ENCODE measurements at regions not wholly inside any gene's neighbourhood (a gene's known extent, or its start where the extent isn't known, plus 50 kb on each side); places are given as distances from the start of the nearest gene placed in this dataset.

DNA sequence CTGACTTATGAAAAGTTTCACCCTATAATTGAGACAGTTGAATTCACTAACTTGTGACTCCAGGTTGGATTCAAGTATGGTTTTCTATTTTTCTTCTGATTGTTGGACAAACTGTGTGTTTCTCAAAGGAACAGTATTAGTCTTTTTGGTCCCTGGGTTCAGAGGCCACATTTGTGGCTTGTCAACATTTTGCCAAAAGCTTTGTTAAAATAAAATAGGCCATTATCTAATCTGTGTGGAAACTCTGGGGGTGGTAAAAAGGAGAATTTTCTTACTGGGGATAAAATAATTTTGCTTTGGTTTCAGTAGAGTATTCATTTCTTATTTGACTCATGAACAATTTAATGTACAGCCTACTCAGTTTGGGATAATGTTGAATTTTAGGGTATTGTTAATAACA is 166.3 kb downstream of the TMEM167A start:
- Histone ChIP-seq H3K27ac (ENCODE audit: low read length) (no peak overlapping the region), H3K79me2 (ENCODE audit: low read length) (no peaks in the 10 kb centered on the region), H3F3A (ENCODE audit: insufficient read depth, low read length) (no peaks in the 10 kb centered on the region), H3K9me2 (replicated peaks; ENCODE audit: insufficient read depth, low read length) (no peaks in the 10 kb centered on the region), H3K9ac (ENCODE audit: low read length) (no peak overlapping the region), H3K4me2 (ENCODE audit: low read depth, low read length) (no peak overlapping the region), H3K9me3 (replicated peaks; ENCODE audit: insufficient read depth, low read length) (no peaks in the 10 kb centered on the region), H4K20me1 (ENCODE audit: insufficient read depth, low read length) (no peaks in the 10 kb centered on the region), H3K27me3 (replicated peaks; ENCODE audit: insufficient read depth, low read length) (no peaks in the 10 kb centered on the region), H3K4me1 (ENCODE audit: low read length) (no peaks in the 10 kb centered on the region), H3K36me3 (replicated peaks; ENCODE audit: insufficient read depth, low read length) (no peaks in the 10 kb centered on the region), H3K4me3 (ENCODE audit: low read length) (no peak overlapping the region), H2AFZ (ENCODE audit: low read length) (no peak overlapping the region)
- no peak for DNase-seq
- no peak for TF ChIP-seq EZH2 (optimal IDR thresholded peaks at IDR 0.05; ENCODE audit: low read depth, low read length)

GRCh38 chr5:82910491-82910890 is 166.7 kb downstream of the TMEM167A start:
- H3K4me1 ChIP-seq (ENCODE audit: low read length), result no peaks in the 10 kb centered on the region
- no peak overlapping the region for H3K27ac ChIP-seq (ENCODE audit: low read length)
- TF ChIP-seq, protein P1, sequence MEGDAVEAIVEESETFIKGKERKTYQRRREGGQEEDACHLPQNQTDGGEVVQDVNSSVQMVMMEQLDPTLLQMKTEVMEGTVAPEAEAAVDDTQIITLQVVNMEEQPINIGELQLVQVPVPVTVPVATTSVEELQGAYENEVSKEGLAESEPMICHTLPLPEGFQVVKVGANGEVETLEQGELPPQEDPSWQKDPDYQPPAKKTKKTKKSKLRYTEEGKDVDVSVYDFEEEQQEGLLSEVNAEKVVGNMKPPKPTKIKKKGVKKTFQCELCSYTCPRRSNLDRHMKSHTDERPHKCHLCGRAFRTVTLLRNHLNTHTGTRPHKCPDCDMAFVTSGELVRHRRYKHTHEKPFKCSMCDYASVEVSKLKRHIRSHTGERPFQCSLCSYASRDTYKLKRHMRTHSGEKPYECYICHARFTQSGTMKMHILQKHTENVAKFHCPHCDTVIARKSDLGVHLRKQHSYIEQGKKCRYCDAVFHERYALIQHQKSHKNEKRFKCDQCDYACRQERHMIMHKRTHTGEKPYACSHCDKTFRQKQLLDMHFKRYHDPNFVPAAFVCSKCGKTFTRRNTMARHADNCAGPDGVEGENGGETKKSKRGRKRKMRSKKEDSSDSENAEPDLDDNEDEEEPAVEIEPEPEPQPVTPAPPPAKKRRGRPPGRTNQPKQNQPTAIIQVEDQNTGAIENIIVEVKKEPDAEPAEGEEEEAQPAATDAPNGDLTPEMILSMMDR (IDR thresholded peaks at IDR 0.05; ENCODE audit: low read length), result no peak
- TF ChIP-seq EZH2phosphoT487 (IDR thresholded peaks at IDR 0.05; ENCODE audit: low read length), result no peak
- TF ChIP-seq EZH2 (optimal IDR thresholded peaks at IDR 0.05; ENCODE audit: low read depth, low read length), result no peak

DNA sequence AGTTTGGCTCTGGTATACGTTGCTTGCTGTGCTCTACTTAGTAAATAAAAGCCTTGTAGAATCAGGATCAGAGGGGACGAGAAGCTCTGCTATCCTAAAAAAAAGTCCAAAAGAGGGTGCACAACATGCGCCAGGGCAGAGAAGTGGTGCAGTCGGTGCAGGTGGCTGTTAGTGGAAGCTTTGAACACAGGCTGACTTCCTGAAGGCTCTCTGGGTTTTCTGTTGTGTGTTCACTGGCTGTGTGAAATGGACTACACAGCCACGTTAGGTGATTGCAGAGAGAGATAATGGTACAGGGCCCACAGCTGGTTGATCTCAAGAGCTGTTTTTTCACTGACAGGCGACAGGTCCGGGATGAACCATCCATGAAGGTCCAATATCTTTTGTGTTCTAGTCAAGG is 167.4 kb downstream of the TMEM167A start:
- H3K4me3 ChIP-seq (ENCODE audit: low read length), result no peak overlapping the region
- no peak for DNase-seq
- H3K27me3 ChIP-seq (replicated peaks; ENCODE audit: insufficient read depth, low read length), result no peaks in the 10 kb centered on the region
- no peaks in the 10 kb centered on the region for H3K9me2 ChIP-seq (replicated peaks; ENCODE audit: insufficient read depth, low read length)
- no peak overlapping the region for H2AFZ ChIP-seq (ENCODE audit: low read length)
- TF ChIP-seq EZH2 (optimal IDR thresholded peaks at IDR 0.05; ENCODE audit: low read depth, low read length) (no peak), EZH2phosphoT487 (IDR thresholded peaks at IDR 0.05; ENCODE audit: low read length) (no peak)
- TF ChIP-seq, protein P1 (IDR thresholded peaks at IDR 0.05; ENCODE audit: low read length), result no peak
- no peaks in the 10 kb centered on the region for H3K36me3 ChIP-seq (replicated peaks; ENCODE audit: insufficient read depth, low read length)
- no peak overlapping the region for H3K9ac ChIP-seq (ENCODE audit: low read length)
- no peaks in the 10 kb centered on the region for H3K9me3 ChIP-seq (replicated peaks; ENCODE audit: insufficient read depth, low read length)
- no peak overlapping the region for H3K27ac ChIP-seq (ENCODE audit: low read length)
- no peaks in the 10 kb centered on the region for H4K20me1 ChIP-seq (ENCODE audit: insufficient read depth, low read length)
- no peaks in the 10 kb centered on the region for H3K4me1 ChIP-seq (ENCODE audit: low read length)
- no peaks in the 10 kb centered on the region for H3K79me2 ChIP-seq (ENCODE audit: low read length)
- H3F3A ChIP-seq (ENCODE audit: insufficient read depth, low read length), result no peaks in the 10 kb centered on the region
- no peak overlapping the region for H3K4me2 ChIP-seq (ENCODE audit: low read depth, low read length)

More at GRCh38 chr5:82910491-82910890, 166.7 kb downstream of the TMEM167A start:
- H3K4me2 ChIP-seq (ENCODE audit: low read depth, low read length), result no peak overlapping the region
- H4K20me1 ChIP-seq (ENCODE audit: insufficient read depth, low read length), result no peaks in the 10 kb centered on the region
- no peaks in the 10 kb centered on the region for H3K36me3 ChIP-seq (replicated peaks; ENCODE audit: insufficient read depth, low read length)
- no peak for DNase-seq
- H3K27me3 ChIP-seq (replicated peaks; ENCODE audit: insufficient read depth, low read length), result no peaks in the 10 kb centered on the region
- H3K4me3 ChIP-seq (ENCODE audit: low read length), result no peak overlapping the region
- H3K79me2 ChIP-seq (ENCODE audit: low read length), result no peaks in the 10 kb centered on the region
- H3K9me2 ChIP-seq (replicated peaks; ENCODE audit: insufficient read depth, low read length), result no peaks in the 10 kb centered on the region
- no peak overlapping the region for H2AFZ ChIP-seq (ENCODE audit: low read length)
- no peak overlapping the region for H3K9ac ChIP-seq (ENCODE audit: low read length)
- no peaks in the 10 kb centered on the region for H3F3A ChIP-seq (ENCODE audit: insufficient read depth, low read length)
- no peaks in the 10 kb centered on the region for H3K9me3 ChIP-seq (replicated peaks; ENCODE audit: insufficient read depth, low read length)

DNA sequence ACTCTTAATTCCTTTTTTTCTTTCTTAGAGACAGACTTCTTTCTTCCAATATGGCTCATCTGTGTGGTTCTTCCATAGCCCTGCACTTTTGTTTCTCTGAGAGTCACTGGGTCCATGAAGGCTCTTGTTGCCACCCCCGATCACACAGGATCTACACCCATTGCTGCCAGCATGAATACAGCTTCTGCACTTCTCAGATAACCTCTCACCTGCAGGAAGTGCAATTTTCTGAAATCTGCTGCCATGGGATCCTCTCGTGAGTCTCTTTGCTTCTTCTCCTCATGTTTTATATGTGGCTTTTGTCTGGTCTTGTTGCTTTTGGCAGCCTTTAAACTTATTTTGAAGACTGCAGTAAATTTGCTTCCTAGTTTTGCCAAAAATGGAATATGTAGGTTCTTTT is 171.2 kb downstream of the TMEM167A start:
- no peak overlapping the region for H3K9ac ChIP-seq (ENCODE audit: low read length)
- DNase-seq, result no peak

More for the DNA sequence above, 171.2 kb downstream of the TMEM167A start:
- Histone ChIP-seq H3K36me3 (replicated peaks; ENCODE audit: insufficient read depth, low read length) (no peaks in the 10 kb centered on the region), H3K9me3 (replicated peaks; ENCODE audit: insufficient read depth, low read length) (no peaks in the 10 kb centered on the region), H3K4me3 (ENCODE audit: low read length) (no peak overlapping the region), H3K27me3 (replicated peaks; ENCODE audit: insufficient read depth, low read length) (no peaks in the 10 kb centered on the region), H3K79me2 (ENCODE audit: low read length) (no peaks in the 10 kb centered on the region), H3K4me1 (ENCODE audit: low read length) (no peaks in the 10 kb centered on the region), H3K9me2 (replicated peaks; ENCODE audit: insufficient read depth, low read length) (no peaks in the 10 kb centered on the region), H3K4me2 (ENCODE audit: low read depth, low read length) (no peak overlapping the region), H2AFZ (ENCODE audit: low read length) (no peak overlapping the region), H4K20me1 (ENCODE audit: insufficient read depth, low read length) (no peaks in the 10 kb centered on the region), H3K27ac (ENCODE audit: low read length) (no peak overlapping the region), H3F3A (ENCODE audit: insufficient read depth, low read length) (no peaks in the 10 kb centered on the region)
- TF ChIP-seq, protein P1 (IDR thresholded peaks at IDR 0.05; ENCODE audit: low read length), result no peak
- TF ChIP-seq EZH2 (optimal IDR thresholded peaks at IDR 0.05; ENCODE audit: low read depth, low read length) (no peak), EZH2phosphoT487 (IDR thresholded peaks at IDR 0.05; ENCODE audit: low read length) (no peak)

Measured in MM.1S (cell line).